HG03139 (cell line): ENCODE measurements at regions not wholly inside any gene's neighbourhood (a gene's known extent, or its start where the extent isn't known, plus 50 kb on each side); places are given as distances from the start of the nearest gene placed in this dataset.

ENCODE experiments used
- ATAC-seq: cut with Tn5 transposase; IDR thresholded peaks from one replicate; pipeline ENCODE4 v1.9.1; 2021; ENCODE audit not compliant: unreplicated experiment

DNA sequence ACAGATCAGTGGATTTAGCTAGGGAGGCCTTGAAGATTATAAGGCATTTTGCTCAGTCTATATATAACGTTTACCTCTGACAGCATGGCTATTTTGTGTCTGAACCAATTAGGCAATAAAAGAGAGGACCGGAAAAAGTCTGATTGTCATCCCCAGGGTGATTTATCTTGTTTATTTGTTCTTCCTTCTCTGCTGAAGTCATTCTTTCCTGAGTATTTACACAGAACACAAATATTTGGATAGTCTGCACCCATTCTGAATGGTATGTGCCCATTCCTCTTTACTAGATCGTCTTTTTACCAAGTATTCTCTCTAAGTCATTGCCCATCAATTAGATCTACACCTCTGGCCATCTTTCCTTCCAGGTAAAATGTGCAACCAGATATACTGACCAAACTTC, 1602.9 kb downstream of the KCNT2 start:
- no peak for ATAC-seq

DNA sequence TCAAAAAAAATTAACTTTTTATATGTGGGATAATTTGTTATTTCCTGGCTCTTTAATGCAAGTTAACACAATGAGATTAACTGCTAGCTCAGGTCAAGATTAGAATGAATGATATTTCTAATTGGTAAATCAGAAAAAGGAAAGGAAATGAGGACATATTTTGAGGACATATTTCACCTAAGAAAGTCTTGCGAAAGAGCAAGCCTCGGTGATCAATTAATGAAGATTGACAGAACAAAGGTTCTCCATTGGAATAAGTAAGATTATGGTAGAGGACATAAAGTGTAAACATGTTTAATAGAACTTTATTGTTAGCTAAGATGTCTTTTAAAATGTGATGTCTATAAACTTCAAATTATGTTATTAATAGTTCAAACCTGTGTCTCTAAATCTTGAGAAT, 1617.8 kb downstream of the KCNT2 start:
- no peak for ATAC-seq

DNA sequence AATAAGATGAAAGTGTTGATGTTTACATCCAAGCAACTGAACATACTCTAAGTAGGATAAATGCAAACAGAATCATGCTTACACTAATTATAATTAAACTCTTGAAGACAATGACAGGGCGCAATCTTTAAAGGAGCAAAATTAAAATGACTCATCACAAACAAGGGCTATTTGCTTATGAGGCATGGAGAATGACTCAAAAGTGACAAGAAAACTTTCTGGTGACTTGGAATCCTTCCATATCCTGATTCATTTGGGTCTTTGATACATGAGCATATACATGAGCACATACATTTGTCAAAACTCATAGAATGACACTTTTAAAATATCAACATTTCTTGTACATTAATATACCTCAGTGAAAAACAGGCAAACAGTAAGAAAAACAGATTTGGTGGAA, 1632.3 kb downstream of the KCNT2 start:
- ATAC-seq: no peak

DNA sequence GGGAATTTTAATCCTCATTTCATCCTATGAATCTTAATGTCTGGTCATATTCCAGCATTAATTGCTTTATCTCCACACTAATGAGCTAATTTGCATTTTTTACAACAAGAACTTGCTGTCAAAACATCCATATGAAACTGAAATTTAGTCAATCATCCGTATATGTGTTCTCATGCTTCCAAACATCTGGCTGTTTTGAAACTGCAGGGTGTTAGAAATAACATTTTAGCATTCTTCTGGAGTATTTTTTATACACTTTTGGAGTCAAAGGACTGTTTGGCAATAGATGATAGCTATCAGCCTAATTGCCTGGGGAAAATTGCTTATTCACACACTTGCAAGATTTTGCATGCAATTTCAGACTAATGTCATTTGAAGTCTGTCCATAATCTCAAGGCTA, 1639.3 kb downstream of the KCNT2 start:
- no peak for ATAC-seq

DNA sequence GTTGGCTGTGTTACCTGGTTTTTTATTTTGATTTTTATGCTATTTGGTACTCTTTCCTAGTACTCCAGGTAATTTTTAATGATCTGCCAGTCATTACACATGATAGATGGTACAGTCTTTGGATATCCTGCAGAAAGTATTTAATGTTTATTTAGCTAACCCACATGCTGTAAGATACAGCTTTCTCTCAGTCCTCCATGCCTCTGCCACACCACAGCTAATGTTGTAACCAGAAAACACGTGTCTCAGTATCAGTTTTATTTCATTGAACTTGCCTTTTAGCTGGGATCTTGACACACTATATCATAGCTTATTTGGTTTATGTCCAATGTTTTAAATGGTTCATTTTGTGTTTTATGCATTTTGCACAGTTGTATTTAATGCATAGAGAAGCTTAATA, 1648.4 kb downstream of the KCNT2 start:
- no peak for ATAC-seq

DNA sequence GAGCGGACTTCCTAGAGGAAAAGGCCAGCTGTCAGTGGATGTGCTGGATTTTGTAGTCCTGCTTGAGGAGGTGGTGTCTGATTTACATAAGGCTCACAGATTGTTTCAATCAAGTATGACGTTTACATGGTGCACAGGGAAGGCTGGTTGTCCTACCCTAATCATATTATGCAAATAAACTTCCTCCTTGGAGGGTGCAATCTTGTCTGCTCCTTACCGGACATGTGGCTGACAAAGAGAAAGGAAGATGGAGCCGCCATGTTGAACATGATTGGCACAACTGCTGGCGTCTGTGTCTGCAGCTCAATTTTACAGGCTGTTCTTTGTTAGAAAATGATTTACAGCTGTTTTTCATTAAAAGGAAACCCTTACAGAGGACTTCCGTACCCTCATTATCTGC, 1656.1 kb downstream of the KCNT2 start:
- ATAC-seq: no peak

DNA sequence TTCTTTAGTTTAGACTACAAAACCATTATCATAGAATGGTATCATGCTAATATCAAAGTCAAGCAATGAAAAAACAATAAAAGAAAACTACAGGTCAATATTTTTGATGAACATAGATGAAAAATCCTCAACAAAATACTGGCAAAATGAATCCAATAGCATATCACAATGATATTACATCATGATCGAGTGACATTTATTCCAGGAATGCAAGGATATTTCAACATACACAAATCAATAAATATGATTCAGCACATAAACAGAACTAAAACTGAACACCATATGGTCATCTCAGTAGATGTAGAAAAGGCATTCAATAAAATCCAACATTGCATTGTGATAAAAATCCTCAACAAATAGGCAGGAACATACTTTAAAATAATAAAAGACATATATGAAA, 1657.7 kb downstream of the KCNT2 start:
- no peak for ATAC-seq

DNA sequence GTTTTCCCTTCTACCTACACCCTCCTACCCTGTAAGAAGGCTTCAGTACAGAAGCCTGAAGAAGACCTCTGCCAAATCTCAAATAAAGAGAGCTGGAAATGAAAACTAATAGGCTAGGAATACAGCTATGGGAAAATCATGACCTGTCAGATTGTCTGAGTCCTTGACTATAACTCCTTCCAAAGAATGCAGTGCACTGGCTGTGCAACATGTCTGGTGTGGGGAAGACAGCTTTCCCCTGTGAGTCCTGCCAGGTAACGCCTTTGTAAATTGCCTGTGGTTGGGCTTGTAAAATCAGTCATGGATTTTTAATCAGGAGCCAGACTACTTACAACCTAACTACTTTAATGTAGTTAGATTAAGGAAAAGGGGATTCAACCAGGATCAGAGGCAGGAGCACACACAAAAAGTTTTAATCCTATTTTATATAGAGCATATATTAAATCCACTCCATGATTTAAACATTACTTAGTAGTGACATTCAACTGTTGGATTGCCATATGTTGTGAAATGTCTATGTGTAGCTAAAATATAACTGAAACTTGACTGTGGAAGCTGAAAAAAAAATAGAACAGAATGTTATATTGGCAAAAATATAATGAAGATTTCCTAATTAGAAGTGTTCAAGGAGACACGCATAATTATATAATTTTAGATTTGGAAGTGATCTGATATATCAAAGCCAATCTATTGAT, 1667.8 kb downstream of the KCNT2 start:
- ATAC-seq: no peak

DNA sequence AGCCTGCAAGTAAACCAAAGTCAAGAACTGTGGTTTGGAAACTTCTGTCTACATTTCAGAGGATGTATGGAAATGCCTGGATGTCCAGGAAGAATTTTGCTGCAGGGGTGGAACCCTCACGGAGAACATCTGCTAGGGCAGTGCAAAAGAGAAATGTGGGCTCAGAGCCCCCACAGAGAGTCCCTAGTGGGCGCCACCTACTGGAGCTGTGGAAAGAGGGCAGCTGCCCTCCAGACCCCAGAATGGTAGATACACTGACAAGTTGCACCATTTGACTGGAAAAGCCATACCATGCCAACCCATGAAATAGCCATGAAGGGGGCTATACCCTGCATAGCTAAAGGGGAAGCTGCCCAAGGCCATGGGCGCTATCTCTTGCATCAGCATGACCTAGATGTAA, 1672.4 kb downstream of the KCNT2 start:
- ATAC-seq: no peak

DNA sequence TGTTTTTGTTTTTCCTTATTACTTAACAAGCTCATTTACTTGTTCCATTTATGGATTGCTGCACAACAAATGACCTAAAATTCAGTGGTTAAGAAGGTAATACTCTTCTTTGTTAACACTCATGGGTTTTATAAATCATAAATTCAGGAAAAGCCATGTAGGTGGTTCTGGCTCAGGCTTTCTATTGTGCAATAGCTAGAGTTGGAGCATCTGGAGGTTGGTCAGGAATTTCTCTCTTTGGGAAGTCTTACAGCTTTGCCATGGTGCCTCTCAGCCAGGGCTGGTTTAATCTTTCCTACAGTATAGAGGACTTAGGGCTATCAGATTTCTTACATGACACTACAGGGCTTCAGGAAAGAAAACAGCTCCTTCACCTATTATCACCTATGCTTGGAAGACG, 1677.1 kb downstream of the KCNT2 start:
- ATAC-seq: no peak

DNA sequence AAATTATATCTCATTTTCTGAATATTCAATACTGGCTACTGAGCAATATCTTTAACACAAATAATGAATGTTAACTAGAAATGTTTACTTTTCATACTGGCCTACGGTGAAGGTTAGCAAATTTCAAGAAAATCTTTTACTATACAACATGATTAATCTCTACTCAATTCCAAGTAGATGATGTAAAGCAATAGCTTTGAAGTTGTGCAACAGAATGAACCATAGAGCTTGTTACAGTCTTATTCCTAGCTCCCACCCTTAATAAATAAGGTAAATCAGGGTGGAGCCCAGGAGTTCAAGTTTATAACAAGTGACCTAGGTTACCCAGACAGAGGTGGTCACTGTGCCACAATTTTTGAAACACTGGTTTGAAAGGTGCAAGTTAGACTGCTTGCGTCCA, 1678.1 kb downstream of the KCNT2 start:
- no peak for ATAC-seq

DNA sequence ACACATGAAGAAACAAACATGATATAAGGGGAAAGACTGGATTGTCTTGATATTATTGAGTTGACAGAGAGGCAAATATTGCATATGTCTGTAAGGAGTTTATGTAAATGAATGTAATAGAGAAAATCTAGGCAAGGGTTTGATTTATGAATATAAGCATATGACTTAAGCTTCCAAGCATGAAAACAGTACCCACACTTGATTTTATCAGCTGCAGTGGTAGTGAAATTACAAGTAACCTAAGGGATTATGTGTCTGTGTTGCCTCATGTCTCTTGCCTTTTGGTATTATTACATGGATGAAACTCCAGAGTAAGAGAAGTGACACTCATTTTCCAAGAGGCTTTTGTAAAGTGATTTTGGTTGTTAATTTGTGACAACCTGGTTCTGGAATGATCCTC, 1678.9 kb downstream of the KCNT2 start:
- ATAC-seq: no peak

DNA sequence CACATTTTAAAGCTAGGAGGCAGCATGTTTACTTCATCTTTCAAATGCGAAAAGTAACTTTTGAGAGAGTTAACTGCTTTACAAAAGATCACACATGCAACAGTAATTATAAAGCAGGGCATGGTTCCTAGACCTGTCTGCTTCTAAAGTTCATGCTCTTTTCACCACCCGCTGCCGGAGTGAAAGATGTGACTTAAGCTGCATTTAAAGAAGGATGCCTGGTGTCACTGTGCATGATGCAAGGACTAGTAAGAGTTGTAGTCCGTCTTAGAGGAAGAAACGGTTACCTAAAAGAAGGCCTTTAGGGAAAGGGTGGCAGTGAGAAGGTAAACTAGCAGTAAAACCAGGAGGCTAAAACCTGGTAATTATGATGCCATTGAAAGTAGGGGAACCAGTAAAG, 1689.1 kb downstream of the KCNT2 start:
- no peak for ATAC-seq

DNA sequence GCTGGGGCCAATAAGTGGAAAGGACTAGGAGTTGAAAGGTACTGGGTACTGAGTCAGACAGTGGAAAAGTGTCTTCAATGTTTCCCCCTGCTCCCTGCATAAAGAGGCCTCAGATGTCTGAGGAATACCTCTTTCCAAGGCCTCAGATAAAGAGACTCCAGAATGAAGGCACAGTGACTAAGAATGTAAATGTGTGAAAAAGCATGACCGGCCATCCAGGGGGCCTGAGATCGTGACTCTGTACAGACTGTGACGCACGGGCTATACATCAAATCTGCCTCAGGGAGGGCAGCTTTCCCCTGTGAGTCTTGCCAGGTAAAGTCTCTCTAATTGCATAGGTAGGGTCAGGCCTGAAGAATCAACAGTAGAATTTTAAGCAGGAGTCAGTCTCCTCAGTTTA, 1690.5 kb downstream of the KCNT2 start:
- no peak for ATAC-seq

DNA sequence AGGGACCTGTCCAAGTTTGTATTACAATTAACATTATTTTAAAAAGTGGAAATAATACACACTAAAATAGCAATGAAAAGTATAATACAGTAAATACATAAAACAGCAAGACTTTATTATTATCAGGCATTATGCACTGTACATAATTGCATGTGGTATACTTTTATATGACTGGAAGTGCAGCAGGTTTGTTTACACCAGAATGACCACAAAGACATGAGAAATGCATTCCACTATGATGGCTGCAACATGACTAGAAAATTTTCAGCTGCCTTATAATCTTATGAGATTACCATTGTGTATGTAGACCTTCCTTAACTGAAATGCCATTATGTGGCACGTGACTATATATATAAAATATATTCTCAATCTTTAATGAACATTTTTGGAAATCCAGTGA, 1699.6 kb downstream of the KCNT2 start:
- no peak for ATAC-seq

DNA sequence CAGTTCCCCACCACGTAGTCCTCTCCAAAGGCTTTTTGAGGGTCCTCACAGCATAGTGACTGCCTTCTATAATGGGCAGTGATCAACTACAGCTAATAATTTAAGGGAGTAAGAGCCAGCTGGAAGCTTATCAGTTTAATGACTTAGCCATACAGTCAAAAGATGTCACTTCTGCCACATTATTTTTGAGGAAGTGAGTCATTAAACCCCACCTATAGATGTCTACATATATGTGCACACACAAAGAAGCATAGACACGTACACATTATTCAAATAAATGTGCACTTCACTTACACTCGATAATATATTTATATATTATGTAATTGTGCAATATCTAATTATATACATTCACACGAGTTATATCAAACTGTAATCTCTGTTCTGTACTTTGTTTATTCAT, 1704.7 kb downstream of the KCNT2 start:
- ATAC-seq: no peak

DNA sequence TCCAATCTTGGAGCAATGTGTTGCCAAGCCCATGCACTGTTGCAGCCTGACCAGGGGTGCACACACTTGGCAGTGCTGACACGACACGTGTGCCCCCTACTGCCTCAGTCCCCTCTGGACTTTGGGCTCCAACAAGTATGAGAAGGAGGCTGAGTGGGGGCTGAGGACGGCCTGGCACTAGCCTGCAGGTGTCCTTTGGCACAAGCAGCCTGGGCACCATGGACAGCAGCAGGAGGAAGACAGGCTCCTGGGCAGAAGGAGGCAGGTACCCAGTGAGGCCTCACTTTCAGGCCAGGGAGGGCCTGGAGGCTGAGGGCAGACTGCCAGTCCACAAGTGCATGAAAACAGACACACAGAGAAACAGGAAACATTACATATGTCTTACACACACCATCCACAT, 1702.9 kb upstream of the B3GALT2 start:
- ATAC-seq: no peak

DNA sequence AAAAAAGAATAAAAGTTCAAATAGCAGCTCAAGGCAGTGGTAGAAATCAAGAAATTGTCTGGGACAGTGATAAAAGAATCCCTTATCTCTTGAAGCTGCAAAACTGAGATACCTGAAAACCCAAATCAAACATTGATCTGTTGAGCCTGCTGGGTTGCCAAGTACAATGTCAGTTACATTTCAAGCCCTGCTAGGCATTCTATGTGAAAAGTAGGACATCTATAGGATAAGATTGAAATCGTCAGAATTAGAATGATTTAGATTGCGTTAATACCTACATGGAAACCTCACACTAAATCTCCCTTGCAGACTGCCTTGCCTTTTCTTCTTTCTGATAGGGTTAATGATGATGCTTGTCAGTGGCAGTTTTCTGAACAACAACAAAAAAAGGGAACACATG, 1684.4 kb upstream of the B3GALT2 start:
- ATAC-seq: no peak

DNA sequence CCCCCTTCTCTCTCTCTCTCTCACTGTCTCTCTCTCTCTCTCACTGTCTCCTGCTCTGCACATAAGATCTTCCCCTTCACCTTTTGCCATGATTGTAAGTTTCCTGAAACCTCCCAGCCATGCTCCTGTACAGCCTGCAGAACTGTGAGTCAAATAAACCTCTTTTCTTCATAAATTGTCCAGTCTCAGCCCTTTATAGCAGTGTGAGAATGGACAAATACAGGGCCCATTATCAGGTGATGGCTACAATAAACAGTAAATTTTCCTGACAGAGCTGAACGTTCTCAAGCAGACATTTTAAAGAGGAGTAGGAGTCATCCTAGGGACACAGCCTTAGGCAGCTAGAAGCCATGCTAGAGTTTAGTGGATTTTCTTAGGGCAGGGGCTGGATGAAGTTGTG, 1679.7 kb upstream of the B3GALT2 start:
- ATAC-seq: no peak

DNA sequence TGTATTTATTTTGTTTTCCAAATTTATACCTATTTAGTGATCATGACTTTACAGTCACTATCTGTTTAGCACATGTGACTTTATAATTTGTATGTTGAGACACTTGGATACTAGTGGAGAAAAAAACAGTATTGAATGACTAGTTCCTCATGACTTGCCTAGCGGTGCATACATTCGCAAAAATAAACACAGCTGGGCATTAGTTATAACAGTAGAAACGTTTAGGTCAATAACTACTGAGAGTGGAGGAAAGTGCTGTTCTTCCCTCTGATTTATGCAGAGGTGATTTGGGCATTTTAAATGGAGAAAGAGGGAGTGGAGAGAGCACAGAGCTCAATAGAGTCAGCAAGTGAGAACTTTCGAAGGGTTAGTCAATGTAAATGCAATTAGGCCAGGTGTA, 1679.0 kb upstream of the B3GALT2 start:
- no peak for ATAC-seq

DNA sequence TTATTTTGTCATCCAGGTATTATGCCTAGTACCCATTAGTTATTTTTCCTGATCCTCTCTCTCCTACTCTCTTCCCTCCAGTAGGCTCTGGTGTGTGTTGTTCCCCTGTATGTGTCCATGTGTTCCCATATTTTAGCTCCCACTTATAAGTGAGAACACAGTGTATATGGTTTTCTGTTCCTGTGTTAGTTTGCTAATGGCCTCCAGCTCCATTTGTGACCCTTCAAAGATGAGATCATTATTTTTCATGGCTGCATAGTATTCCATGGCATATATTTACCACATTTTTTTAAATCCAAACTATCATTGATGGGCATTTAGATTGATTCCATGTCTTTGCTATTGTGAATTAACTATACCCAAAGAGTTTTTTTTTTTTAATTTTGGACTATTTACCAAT, 1675.7 kb upstream of the B3GALT2 start:
- ATAC-seq: no peak

DNA sequence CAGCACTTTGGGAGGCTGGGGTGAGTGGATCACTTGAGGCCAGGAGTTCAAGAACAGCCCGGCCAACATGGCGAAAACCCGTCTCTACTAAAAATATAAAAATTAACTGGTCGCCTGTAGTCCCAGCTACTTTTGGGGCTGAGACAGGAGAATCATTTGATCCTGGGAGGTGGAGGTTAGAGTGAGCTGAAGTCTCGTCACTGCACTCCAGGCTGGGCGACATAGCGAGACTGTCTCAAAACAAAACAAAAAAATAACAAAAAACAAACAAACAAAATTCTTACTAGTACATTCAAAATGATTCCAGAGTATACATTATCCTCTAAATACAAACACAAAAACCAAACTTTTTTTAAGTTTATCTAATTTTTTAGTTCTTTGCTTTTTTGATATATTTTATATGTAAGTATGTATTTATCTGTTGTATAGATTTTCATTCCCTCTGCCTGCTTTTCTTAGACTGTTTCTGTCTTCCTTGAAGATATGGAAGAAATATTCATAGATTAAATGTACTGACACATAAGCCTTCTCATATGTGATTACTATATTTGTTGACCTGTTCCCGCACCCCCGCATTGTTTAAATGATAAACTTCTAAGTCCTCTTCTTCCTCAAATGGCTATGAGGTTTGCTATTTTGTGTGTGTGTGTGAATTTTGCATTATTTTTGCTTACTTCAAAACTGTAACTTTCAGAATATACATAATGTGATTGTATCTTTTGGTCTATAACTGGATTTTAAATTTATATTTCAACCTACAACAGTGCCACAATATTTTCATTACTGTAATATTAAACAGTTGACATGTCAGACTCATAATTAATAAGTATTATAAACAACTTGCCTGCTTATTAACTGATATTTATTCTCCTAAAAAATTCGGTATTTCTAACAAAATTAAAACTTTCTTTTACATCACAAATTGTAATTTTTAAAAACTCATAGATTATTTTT, 1674.1 kb upstream of the B3GALT2 start:
- ATAC-seq: no peak
